HepG2 (cell line): ENCODE measurements at regions not wholly inside any gene's neighbourhood (a gene's known extent, or its start where the extent isn't known, plus 50 kb on each side); places are given as distances from the start of the nearest gene placed in this dataset.

ENCODE experiments used
- ATAC-seq: fragments of 200-7000 bp; cut with Tn5 transposase; 3 replicates; pipeline ENCODE4 v1.9.1; 2020; ENCODE audit warnings: mild to moderate bottlenecking, moderate library complexity
- BruUV-seq: library from RNA; stranded (reverse); fragments of 400-500 nt; replicated peaks from 2 replicates; lab custom pipeline; 2021; lab: Mats Ljungman, UMichigan
- CTCF ChIA-PET: fragments of 300-600 bp; formaldehyde crosslinking; extraction: SDS; loops from one replicate; lab custom pipeline; 2021; ENCODE audit warnings: low total read pairs, inconsistent platforms, low intra/inter-chr PET ratio; lab: Yijun Ruan, JAX
- POLR2A ChIA-PET: fragments of 350-600 bp; sonication (Branson Sonifier 250); formaldehyde crosslinking; loops from one replicate; lab custom pipeline; 2020; ENCODE audit warnings: antibody characterized with exemption, inconsistent platforms; lab: Yijun Ruan, JAX
- DNase-seq: peaks from one replicate; pipeline ENCODE4 v3.0.0-alpha.2; 2015; ENCODE audit warnings: low spot score
- FAIRE-seq: peaks from 3 replicates; lab custom pipeline; 2011; peaks lifted over from hg19 to GRCh38; lab: Jason Lieb, UNC
- H2AFZ ChIP-seq: one replicate; pipeline ENCODE4 v1.6.1; 2011; ENCODE audit warnings: low read length, inconsistent platforms
- H3K27ac ChIP-seq: fragments of 300-600 bp; 3 replicates; pipeline ENCODE4 v1.8.0; 2011; ENCODE audit warnings: mixed run types, mild to moderate bottlenecking, mixed read lengths, low read length, inconsistent platforms; ENCODE audit not compliant: insufficient read depth; ENCODE audit errors: extremely low read length
- H3K27me3 ChIP-seq, 2 experiments: fragments of 200-600 bp in 1 of 2; 2 replicates in 1 of 2; 3 replicates in 1 of 2; pipeline versions ENCODE4 v1.6.0 to v1.8.0; 2011; ENCODE audit warnings: low read length in 2 of 2, mild to moderate bottlenecking in 2 of 2, moderate library complexity in 2 of 2, inconsistent platforms in 1 of 2; ENCODE audit not compliant: insufficient read depth in 2 of 2, control insufficient read depth in 1 of 2
- H3K36me3 ChIP-seq, 2 experiments: fragments of 200-600 bp in 1 of 2; replicated peaks in 1 of 2; 2 replicates in 1 of 2; 3 replicates in 1 of 2; pipeline versions ENCODE4 v1.5.1 to v1.8.0; 2011; ENCODE audit warnings: low read length in 2 of 2, inconsistent platforms in 1 of 2; ENCODE audit not compliant: insufficient read depth in 2 of 2, control insufficient read depth in 1 of 2
- H3K4me1 ChIP-seq: 2 replicates; pipeline ENCODE4 v1.5.1; 2012; ENCODE audit warnings: low read length, inconsistent platforms; ENCODE audit not compliant: insufficient read depth
- H3K4me2 ChIP-seq: 2 replicates; pipeline ENCODE4 v1.6.0; 2011; ENCODE audit warnings: low read depth, low read length, inconsistent platforms
- H3K4me3 ChIP-seq, 3 experiments: fragments of 200-600 bp in 1 of 3; sonication (generic), shearing (Covaris generic) in 1 of 3; replicated peaks in 1 of 3; 2 replicates each; pipeline ENCODE4 v1.5.1; 2011 to 2016; ENCODE audit warnings: low read length in 3 of 3, inconsistent platforms in 2 of 3, low read depth in 2 of 3, mild to moderate bottlenecking in 2 of 3, control low read depth in 1 of 3, mixed read lengths in 1 of 3; ENCODE audit not compliant: insufficient read depth in 1 of 3
- H3K79me2 ChIP-seq: one replicate; pipeline ENCODE4 v1.6.1; 2011; ENCODE audit warnings: low read length, inconsistent platforms; ENCODE audit not compliant: insufficient read depth
- H3K9ac ChIP-seq: 2 replicates; pipeline ENCODE4 v1.6.0; 2011; ENCODE audit warnings: mild to moderate bottlenecking, low read depth, low read length, inconsistent platforms; ENCODE audit not compliant: insufficient read depth
- H3K9me3 ChIP-seq: 2 replicates; pipeline ENCODE4 v1.5.1; 2012; ENCODE audit warnings: mild to moderate bottlenecking, low read length
- H4K20me1 ChIP-seq: 2 replicates; pipeline ENCODE4 v1.6.0; 2011; ENCODE audit warnings: inconsistent platforms, mild to moderate bottlenecking, low read length, moderate library complexity; ENCODE audit not compliant: insufficient read depth
- ATF1 ChIP-seq: IDR thresholded peaks from 2 replicates; pipeline ENCODE4 v1.6.1; 2016; ENCODE audit warnings: mild to moderate bottlenecking, control low read depth
- ETV5 ChIP-seq: IDR thresholded peaks from 2 replicates; pipeline ENCODE4 v1.6.1; 2018; ENCODE audit warnings: missing biosample characterization, missing genetic modification reagents, inconsistent platforms, borderline replicate concordance
- GMEB1 ChIP-seq: sonication (generic); formaldehyde crosslinking; IDR thresholded peaks from 2 replicates; pipeline ENCODE4 v1.5.1; 2020; ENCODE audit warnings: missing genetic modification reagents, mild to moderate bottlenecking, borderline replicate concordance
- GTF3A ChIP-seq: sonication (generic); formaldehyde crosslinking; conservative IDR thresholded peaks from 2 replicates; pipeline ENCODE4 v1.4.0; 2020; ENCODE audit warnings: mild to moderate bottlenecking, missing genetic modification reagents
- HNF4A ChIP-seq: sonication (generic); formaldehyde crosslinking; IDR thresholded peaks from 2 replicates; pipeline ENCODE4 v1.4.0; 2020; ENCODE audit warnings: missing genetic modification reagents
- IRF2 ChIP-seq: IDR thresholded peaks from 2 replicates; pipeline ENCODE4 v1.6.1; 2018; ENCODE audit warnings: missing genetic modification reagents, missing compliant biosample characterization
- JUNB ChIP-seq: sonication (generic); formaldehyde crosslinking; IDR thresholded peaks from 2 replicates; pipeline ENCODE4 v1.8.0; 2022; ENCODE audit warnings: missing genetic modification reagents, mild to moderate bottlenecking, borderline replicate concordance
- KLF13 ChIP-seq: sonication (generic); formaldehyde crosslinking; IDR thresholded peaks from 2 replicates; pipeline ENCODE4 v1.4.0; 2020; ENCODE audit warnings: mild to moderate bottlenecking, missing genetic modification reagents
- MED8 ChIP-seq: sonication (generic); formaldehyde crosslinking; IDR thresholded peaks from 2 replicates; pipeline ENCODE4 v1.8.1; 2023; ENCODE audit warnings: mild to moderate bottlenecking, missing genetic modification reagents; ENCODE audit not compliant: insufficient replicate concordance
- TAF15 ChIP-seq: fragments of 200-400 bp; formaldehyde crosslinking; IDR thresholded peaks from one replicate; pipeline ENCODE4 v1.6.1; 2018; ENCODE audit warnings: mild to moderate bottlenecking, low read depth, low read length; ENCODE audit not compliant: poor library complexity, severe bottlenecking
- TMF1 ChIP-seq: sonication (generic); formaldehyde crosslinking; IDR thresholded peaks from 2 replicates; pipeline ENCODE4 v1.8.1; 2022; ENCODE audit warnings: low read depth, missing genetic modification reagents
- ZC3H4 ChIP-seq: sonication (generic); formaldehyde crosslinking; IDR thresholded peaks from 2 replicates; pipeline ENCODE4 v1.4.0; 2020; ENCODE audit warnings: missing genetic modification reagents, borderline replicate concordance
- WGBS: methylation state at CpG from one replicate; pipeline ENCODE4 v1.1.6; 2017; ENCODE audit warnings: low lambda C conversion rate; 5-methylcytosine and 5-hydroxymethylcytosine counted together
- in situ Hi-C: cut with HindIII; loops from 2 replicates; pipeline ENCODE4 v1.10.0; 2017; ENCODE audit warnings: low pct_unique_long_range_greater_than_20kb; ENCODE audit not compliant: extremely low pct_ligation_motif_present
- intact Hi-C: fragments of 100-400 bp; cut with micrococcal nuclease; formaldehyde crosslinking; loops from one replicate; pipeline ENCODE4 v1.10.0; 2022; ENCODE audit not compliant: unreplicated experiment
- TF ChIP-seq, protein P1 (sequence below): sonication (generic); formaldehyde crosslinking; conservative IDR thresholded peaks from 2 replicates; pipeline ENCODE4 v1.4.0; 2020; ENCODE audit warnings: mild to moderate bottlenecking, missing genetic modification reagents, moderate library complexity
- TF ChIP-seq, protein P2 (sequence below): sonication (generic); formaldehyde crosslinking; IDR thresholded peaks from 2 replicates; pipeline ENCODE4 v1.4.0; 2020; ENCODE audit warnings: missing genetic modification reagents

DNA sequence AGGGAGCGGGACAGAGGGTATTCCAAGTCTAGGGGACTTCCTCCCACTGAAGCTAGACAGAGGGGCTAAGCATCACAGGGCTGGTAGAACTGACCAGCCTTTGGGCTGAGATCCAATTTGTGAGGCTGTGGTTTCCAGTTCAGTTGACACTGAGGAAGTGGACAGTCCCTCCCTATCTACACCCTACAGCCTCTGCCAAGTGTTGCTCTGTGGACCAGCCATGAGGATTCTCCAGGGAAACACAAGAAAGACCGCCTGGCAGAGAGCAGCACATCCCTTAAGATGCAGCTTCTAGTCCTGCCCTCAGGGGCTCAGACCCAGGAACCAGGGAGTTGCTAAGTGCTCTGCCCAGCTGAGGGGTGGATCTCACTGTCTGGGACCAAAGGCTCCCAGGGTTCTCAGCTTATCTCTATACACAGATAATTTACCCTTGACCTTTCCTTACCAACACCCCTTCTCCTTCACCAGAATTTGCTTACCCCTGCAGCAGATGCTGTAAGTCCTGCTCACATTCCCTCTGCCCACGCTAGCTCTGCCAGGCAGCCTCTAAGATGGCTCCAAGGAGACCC, 252.0 kb downstream of the SKIDA1 start:
- H3K4me2 ChIP-seq = no peak overlapping the region
- 11% methylated on average over 3 of the region's 3 CpGs for WGBS
- TF ChIP-seq ATF1 (CRISPR knock-in tag) (no peak), JUNB (CRISPR knock-in tag) (no peak), KLF13 (CRISPR knock-in tag) (no peak), HNF4A (CRISPR knock-in tag) (no peak), GTF3A (CRISPR knock-in tag) (no peak), ETV5 (no peak), TMF1 (no peak), IRF2 (CRISPR knock-in tag) (no peak), TAF15 (no peak), GMEB1 (CRISPR knock-in tag) (no peak), MED8 (no peak), ZC3H4 (no peak)
- TF ChIP-seq, protein P1, sequence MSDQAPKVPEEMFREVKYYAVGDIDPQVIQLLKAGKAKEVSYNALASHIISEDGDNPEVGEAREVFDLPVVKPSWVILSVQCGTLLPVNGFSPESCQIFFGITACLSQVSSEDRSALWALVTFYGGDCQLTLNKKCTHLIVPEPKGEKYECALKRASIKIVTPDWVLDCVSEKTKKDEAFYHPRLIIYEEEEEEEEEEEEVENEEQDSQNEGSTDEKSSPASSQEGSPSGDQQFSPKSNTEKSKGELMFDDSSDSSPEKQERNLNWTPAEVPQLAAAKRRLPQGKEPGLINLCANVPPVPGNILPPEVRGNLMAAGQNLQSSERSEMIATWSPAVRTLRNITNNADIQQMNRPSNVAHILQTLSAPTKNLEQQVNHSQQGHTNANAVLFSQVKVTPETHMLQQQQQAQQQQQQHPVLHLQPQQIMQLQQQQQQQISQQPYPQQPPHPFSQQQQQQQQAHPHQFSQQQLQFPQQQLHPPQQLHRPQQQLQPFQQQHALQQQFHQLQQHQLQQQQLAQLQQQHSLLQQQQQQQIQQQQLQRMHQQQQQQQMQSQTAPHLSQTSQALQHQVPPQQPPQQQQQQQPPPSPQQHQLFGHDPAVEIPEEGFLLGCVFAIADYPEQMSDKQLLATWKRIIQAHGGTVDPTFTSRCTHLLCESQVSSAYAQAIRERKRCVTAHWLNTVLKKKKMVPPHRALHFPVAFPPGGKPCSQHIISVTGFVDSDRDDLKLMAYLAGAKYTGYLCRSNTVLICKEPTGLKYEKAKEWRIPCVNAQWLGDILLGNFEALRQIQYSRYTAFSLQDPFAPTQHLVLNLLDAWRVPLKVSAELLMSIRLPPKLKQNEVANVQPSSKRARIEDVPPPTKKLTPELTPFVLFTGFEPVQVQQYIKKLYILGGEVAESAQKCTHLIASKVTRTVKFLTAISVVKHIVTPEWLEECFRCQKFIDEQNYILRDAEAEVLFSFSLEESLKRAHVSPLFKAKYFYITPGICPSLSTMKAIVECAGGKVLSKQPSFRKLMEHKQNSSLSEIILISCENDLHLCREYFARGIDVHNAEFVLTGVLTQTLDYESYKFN (CRISPR knock-in tag) = no peak
- TF ChIP-seq, protein P2, sequence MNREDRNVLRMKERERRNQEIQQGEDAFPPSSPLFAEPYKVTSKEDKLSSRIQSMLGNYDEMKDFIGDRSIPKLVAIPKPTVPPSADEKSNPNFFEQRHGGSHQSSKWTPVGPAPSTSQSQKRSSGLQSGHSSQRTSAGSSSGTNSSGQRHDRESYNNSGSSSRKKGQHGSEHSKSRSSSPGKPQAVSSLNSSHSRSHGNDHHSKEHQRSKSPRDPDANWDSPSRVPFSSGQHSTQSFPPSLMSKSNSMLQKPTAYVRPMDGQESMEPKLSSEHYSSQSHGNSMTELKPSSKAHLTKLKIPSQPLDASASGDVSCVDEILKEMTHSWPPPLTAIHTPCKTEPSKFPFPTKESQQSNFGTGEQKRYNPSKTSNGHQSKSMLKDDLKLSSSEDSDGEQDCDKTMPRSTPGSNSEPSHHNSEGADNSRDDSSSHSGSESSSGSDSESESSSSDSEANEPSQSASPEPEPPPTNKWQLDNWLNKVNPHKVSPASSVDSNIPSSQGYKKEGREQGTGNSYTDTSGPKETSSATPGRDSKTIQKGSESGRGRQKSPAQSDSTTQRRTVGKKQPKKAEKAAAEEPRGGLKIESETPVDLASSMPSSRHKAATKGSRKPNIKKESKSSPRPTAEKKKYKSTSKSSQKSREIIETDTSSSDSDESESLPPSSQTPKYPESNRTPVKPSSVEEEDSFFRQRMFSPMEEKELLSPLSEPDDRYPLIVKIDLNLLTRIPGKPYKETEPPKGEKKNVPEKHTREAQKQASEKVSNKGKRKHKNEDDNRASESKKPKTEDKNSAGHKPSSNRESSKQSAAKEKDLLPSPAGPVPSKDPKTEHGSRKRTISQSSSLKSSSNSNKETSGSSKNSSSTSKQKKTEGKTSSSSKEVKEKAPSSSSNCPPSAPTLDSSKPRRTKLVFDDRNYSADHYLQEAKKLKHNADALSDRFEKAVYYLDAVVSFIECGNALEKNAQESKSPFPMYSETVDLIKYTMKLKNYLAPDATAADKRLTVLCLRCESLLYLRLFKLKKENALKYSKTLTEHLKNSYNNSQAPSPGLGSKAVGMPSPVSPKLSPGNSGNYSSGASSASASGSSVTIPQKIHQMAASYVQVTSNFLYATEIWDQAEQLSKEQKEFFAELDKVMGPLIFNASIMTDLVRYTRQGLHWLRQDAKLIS (CRISPR knock-in tag) = no peak

More for the DNA sequence above, 252.0 kb downstream of the SKIDA1 start:
- BruUV-seq = no TSS peak
- Histone ChIP-seq H3K9ac (no peak overlapping the region), H3K79me2 (no peaks in the 10 kb centered on the region), H3K4me3 (no peak overlapping the region), H3K36me3 (no peaks in the 10 kb centered on the region), H3K4me1 (no peaks in the 10 kb centered on the region), H4K20me1 (no peaks in the 10 kb centered on the region), H3K27me3 (no peaks in the 10 kb centered on the region), H3K27ac (no peak overlapping the region), H2AFZ (no peak overlapping the region), H3K9me3 (no peaks in the 10 kb centered on the region)
- in situ Hi-C loops (no loop called here), intact Hi-C loops (no loop called here)
- ChIA-PET POLR2A (no interaction called here), CTCF (no interaction called here)
- ATAC-seq (no peak), DNase-seq (no peak), FAIRE-seq (no peak)
